Neural crest cell (in vitro differentiated cells): ENCODE measurements at regions not wholly inside any gene's neighbourhood (a gene's known extent, or its start where the extent isn't known, plus 50 kb on each side); places are given as distances from the start of the nearest gene placed in this dataset.

ENCODE experiments used
- DNase-seq: peaks from one replicate; pipeline ENCODE4 v3.0.0; 2021; ENCODE audit warnings: low read depth, mixed read lengths, low spot score
- H3K27ac Mint-ChIP-seq: one replicate; pipeline ENCODE4 v1.8.0; 2021; ENCODE audit warnings: mild to moderate bottlenecking, mixed read lengths; ENCODE audit not compliant: unreplicated experiment
- H3K27me3 Mint-ChIP-seq: 2 replicates; pipeline ENCODE4 v1.8.0; 2021; ENCODE audit warnings: low read depth, mild to moderate bottlenecking, mixed read lengths
- H3K36me3 Mint-ChIP-seq: 2 replicates; pipeline ENCODE4 v1.8.0; 2021; ENCODE audit warnings: low read depth, mild to moderate bottlenecking, mixed read lengths
- H3K4me1 Mint-ChIP-seq: 2 replicates; pipeline ENCODE4 v1.8.0; 2021; ENCODE audit warnings: mixed read lengths
- H3K4me3 Mint-ChIP-seq: one replicate; pipeline ENCODE4 v1.8.0; 2021; ENCODE audit warnings: mild to moderate bottlenecking, mixed read lengths
- H3K9me3 Mint-ChIP-seq: 2 replicates; pipeline ENCODE4 v1.8.0; 2021; ENCODE audit warnings: mixed read lengths
- TF ChIP-seq, protein P1 (sequence below): fragments of 200-600 bp; sonication (generic); conservative IDR thresholded peaks from 2 replicates; pipeline ENCODE4 v1.5.0; 2021; ENCODE audit warnings: antibody characterized with exemption, mild to moderate bottlenecking

DNA sequence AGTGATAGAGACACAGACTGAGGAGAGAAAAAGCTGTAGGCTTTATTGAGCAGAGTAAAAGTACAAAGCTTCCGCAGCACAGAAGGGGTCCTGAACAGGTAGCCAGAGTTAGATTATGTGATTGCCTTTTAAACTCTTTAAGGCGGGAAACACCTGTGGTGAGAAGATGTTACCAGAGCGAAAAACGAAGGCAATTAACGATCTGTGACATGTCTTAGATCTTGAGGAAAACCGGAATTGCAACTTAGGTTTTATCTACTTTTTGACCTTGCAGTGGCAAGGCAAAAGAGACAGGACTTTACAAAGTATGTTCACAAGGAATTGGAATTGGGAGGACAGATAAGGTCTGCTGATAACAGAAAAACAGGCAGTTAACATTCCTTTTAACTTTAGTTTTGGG, 493.6 kb upstream of the FAT3 start:
- Mint-ChIP-seq H3K4me3 (no peak overlapping the region), H3K27me3 (no peaks in the 10 kb centered on the region), H3K4me1 (no peaks in the 10 kb centered on the region), H3K9me3 (peaks cover 10% of the 10 kb centered on the region), H3K36me3 (no peaks in the 10 kb centered on the region), H3K27ac (no peak overlapping the region)
- DNase-seq: no peak
- TF ChIP-seq, protein P1, sequence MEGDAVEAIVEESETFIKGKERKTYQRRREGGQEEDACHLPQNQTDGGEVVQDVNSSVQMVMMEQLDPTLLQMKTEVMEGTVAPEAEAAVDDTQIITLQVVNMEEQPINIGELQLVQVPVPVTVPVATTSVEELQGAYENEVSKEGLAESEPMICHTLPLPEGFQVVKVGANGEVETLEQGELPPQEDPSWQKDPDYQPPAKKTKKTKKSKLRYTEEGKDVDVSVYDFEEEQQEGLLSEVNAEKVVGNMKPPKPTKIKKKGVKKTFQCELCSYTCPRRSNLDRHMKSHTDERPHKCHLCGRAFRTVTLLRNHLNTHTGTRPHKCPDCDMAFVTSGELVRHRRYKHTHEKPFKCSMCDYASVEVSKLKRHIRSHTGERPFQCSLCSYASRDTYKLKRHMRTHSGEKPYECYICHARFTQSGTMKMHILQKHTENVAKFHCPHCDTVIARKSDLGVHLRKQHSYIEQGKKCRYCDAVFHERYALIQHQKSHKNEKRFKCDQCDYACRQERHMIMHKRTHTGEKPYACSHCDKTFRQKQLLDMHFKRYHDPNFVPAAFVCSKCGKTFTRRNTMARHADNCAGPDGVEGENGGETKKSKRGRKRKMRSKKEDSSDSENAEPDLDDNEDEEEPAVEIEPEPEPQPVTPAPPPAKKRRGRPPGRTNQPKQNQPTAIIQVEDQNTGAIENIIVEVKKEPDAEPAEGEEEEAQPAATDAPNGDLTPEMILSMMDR: no peak

DNA sequence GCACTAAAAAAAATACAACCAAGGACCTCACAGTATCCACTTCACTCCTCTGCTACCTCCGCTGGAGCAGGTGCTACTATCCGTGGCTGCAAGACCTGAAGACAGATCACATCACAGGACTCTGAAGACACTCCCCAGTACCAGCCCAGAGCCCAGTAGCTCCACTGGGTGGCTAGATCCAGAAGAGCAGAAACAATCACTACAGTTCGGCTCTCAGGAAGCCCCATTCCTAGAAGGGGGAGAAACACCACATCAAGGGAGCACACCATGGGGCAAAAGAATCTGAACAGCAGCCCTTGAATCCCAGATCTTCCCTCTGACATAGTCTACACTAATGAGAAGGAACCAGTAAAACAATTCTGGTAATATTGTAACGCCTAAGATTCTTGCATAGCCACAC, 494.0 kb upstream of the FAT3 start:
- Mint-ChIP-seq H3K27me3 (no peaks in the 10 kb centered on the region), H3K27ac (no peak overlapping the region)
- TF ChIP-seq, protein P1: no peak

DNA sequence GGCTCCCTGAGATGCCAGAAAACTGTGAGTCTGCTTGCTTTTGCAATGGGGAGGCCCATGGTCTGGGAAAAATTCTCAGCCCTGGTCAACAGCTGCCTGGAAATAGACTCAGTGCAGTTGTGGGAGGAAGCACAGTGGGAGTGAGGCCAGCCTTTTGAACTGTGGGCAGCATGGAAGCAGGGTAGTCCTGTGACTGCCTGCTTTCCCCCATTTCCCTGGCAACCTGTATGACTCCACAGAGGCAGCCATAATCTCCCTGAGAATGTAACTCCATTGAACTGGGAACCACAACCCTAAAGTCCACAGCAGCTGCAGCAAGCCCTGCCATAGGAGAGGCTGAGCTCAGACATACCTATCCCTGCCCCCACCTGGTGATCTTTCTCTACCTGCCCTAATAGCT, 494.6 kb upstream of the FAT3 start:
- H3K36me3 Mint-ChIP-seq: no peaks in the 10 kb centered on the region
- no peak overlapping the region for H3K27ac Mint-ChIP-seq
- no peak overlapping the region for H3K4me3 Mint-ChIP-seq

More for the DNA sequence above, 494.0 kb upstream of the FAT3 start:
- H3K4me3 Mint-ChIP-seq: no peak overlapping the region
- DNase-seq: no peak
- no peaks in the 10 kb centered on the region for H3K36me3 Mint-ChIP-seq
- H3K9me3 Mint-ChIP-seq: peaks cover 6% of the 10 kb centered on the region
- no peaks in the 10 kb centered on the region for H3K4me1 Mint-ChIP-seq

DNA sequence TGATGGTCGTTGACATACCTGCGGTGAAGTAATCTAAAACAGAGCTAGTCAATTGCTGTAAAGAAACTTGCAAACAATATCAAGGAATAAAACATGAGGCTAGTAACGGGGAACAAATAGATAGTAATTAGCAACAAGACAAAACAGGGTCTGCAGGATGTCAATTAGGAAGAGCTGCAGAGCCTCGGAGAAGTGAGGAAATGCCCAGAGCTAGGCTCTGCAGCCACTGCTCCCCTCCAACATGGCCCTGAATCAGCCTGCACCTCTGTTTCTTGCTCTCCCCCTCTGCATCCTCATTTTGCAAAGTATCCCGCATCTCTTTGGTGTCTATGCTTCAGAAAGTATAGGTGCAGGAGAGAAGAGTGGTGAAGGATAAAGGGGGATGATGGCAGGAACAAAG, 507.4 kb upstream of the FAT3 start:
- Mint-ChIP-seq H3K4me3 (no peak overlapping the region), H3K4me1 (no peaks in the 10 kb centered on the region), H3K27ac (no peak overlapping the region), H3K27me3 (no peaks in the 10 kb centered on the region), H3K36me3 (no peaks in the 10 kb centered on the region), H3K9me3 (no peaks in the 10 kb centered on the region)
- TF ChIP-seq, protein P1: no peak
- DNase-seq: no peak

More for the DNA sequence above, 494.6 kb upstream of the FAT3 start:
- TF ChIP-seq, protein P1: no peak
- H3K4me1 Mint-ChIP-seq: no peaks in the 10 kb centered on the region
- H3K9me3 Mint-ChIP-seq: peaks cover 3% of the 10 kb centered on the region
- DNase-seq: no peak
- no peaks in the 10 kb centered on the region for H3K27me3 Mint-ChIP-seq

DNA sequence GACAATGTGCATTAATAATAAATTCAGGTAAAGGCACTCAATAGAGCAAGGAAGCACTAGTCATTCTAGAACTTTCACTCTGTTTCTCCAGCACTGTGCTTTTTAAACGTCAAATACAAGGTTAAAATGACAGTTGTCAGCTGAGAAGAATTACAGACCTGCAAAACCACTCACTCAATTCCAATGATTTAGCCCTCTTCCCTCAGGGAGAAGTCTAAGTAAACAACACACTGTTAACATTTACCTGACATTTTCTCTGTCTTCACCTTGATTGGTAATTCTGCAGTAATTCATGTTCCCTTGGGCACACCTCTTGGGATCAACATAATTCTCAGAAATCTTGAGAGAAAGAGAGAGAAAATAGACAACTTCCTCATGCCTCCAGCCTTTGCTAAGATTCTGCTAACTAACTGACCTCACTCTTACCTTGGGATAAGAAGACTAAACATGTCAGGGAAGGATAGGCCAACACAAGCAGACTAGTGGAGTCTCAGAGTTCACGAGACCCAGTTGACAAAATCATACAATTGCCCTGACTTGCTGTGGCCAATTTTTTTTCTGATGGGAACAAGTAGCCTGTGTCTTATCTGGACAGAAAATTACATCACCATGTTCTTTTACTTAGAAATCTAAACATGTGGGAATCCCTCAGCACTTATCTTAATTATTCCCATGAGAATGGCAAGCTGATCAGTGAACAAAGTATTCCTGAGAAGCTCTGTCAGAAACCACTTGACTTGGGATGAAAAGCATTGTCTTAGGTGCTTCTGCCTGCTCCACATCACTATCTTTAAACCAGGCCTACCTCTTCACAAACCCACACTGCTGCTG, 516.8 kb upstream of the FAT3 start:
- TF ChIP-seq, protein P1: no peak
- Mint-ChIP-seq H3K36me3 (no peaks in the 10 kb centered on the region), H3K27ac (no peak overlapping the region), H3K4me1 (no peaks in the 10 kb centered on the region), H3K27me3 (no peaks in the 10 kb centered on the region), H3K4me3 (no peak overlapping the region), H3K9me3 (peaks cover 2% of the 10 kb centered on the region)
- no peak for DNase-seq
